ENCODE measurements at regions not wholly inside any gene's neighbourhood (a gene's known extent, or its start where the extent isn't known, plus 50 kb on each side); places are given as distances from the start of the nearest gene placed in this dataset.

DNA sequence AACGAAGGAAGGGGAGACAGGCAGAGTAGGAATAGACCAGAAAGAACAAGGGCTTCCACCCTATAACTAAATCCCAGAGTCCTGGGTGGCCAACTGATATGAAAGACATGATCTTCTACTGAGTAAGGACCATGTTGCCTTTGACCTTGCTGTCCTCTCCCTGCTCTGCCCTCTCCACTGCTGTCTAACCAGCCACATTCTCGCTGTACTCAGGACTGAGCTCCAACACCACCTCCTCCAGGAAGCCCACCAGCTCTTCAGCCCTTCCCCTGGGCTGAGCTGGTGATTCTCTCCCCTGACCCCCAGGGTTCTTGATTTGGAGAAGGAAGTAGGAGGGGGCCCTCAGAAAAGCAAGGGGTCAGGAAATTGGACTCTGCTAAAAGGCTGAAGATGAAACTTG, 159.2 kb downstream of the DICER1 start:
- no peak for DNase-seq (ENCODE audit: insufficient read length, low spot score)
- no peak for FAIRE-seq

- no peak for FAIRE-seq
- no peak for DNase-seq (ENCODE audit: insufficient read length, low spot score)
These were observed 161.8 kb downstream of the DICER1 start for GRCh38 chr14:94995551-94995950.

DNA sequence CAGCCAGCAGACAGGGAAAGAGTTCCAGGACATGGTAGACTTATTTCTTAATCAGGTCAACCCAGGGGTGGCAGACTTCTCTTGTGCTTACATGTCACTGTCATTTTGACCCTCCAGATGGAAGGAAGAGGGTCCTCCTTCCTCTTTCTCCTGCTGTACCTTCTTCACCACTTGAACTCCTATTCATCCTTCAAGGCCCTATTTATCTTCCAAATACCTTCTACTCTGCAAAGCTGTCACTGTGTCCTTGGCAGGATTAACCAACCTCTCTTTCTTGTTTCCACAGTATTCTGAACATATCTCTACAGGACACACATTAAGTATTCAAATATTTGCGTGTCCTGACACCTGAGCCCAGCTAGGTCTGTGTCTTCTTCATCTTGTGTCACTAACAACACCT, 163.1 kb downstream of the DICER1 start:
- no peak for FAIRE-seq
- DNase-seq (ENCODE audit: insufficient read length, low spot score): no peak

DNA sequence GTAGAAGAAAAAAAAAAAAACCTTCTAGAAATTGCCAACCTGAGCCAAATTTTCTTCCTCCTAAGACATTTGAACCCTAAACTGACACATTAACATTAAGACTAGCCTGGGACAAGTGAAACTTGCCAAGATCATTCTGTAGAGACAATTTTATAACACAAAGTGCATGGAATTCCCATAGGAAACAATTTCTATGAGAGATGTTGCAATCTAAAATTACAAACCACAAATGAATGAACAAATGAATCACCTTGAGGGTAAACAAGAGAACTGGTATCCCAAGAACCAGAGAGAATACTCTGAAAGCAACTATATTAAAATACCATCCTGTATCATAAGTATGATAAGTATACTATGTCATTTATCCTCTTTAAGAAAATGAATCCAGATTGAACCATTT, 165.3 kb downstream of the DICER1 start:
- DNase-seq (ENCODE audit: insufficient read length, low spot score) (no peak), FAIRE-seq (no peak)

DNA sequence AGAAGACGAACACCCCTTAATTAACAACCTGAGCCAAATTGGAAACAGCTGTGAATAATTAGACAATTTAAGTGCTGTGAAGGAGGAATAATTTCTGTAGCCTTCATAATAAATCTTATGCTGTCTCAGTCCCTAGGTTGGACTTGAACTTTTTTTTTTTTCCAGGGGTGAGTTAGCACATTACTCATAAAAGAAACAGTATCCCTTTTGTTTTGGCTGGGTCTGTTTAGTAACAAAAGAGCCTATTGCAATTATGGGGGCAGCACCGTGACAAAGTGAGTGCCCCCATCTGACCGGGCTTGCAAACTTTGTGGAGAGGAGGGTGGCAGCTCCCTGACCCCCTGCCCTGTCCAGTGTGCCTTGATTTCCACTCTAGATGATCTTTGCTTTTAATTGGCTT, 167.4 kb downstream of the DICER1 start:
- FAIRE-seq (no peak), DNase-seq (ENCODE audit: insufficient read length, low spot score) (no peak)

- DNase-seq (ENCODE audit: insufficient read length, low spot score) (no peak), FAIRE-seq (peak; percentile 38)
These were observed 167.9 kb downstream of the DICER1 start for GRCh38 chr14:94989417-94989816.

GRCh38 chr14:94987409-94987808, 169.9 kb downstream of the DICER1 start:
- FAIRE-seq: no peak

GRCh38 chr14:94979891-94980290, 177.4 kb downstream of the DICER1 start:
- FAIRE-seq (no peak), DNase-seq (ENCODE audit: insufficient read length, low spot score) (no peak)

More at GRCh38 chr14:94987409-94987808, 169.9 kb downstream of the DICER1 start:
- DNase-seq (ENCODE audit: insufficient read length, low spot score): no peak

GRCh38 chr14:94977016-94977415, 180.3 kb downstream of the DICER1 start:
- no peak for FAIRE-seq
- DNase-seq (ENCODE audit: insufficient read length, low spot score): no peak

DNA sequence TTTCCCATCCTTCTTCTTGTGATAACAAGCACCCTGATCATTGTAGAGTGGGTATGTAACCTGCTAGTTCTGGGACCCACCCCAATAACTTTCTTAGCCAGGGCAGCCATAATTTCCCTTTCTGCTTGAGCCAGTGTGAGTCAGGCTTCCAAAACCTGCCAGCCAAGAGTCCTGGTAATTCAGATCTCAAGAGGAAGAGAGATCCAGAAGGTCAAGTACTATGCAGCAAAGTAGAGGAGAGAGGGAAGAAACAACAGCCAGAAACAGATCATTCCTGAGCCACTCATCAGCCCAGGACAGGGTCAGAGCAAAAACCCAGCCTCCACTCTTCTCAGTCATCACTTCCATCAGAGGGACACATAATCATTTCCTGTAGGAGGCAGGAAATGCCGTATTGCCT, 182.0 kb downstream of the DICER1 start:
- DNase-seq (ENCODE audit: insufficient read length, low spot score) (no peak), FAIRE-seq (no peak)

DNA sequence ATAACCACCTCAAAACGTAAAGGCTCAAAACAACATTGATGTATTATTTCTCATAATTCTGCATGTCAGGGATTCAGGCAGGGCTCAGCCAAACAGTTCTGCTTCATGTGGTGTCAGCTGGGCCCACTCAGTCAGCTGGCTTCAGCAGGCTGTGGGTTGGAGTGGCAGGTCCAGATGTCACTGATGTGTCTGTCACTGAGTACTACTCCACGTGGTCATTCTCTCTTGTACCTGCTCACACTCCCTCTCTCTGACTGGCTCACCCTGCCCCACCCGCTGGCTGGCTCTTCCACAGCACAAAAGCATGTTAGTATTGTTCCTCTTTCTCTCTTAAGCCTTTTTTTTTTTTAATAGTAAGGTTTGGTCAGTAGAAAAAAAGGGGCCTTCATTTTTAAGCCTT, 182.4 kb downstream of the DICER1 start:
- DNase-seq (ENCODE audit: insufficient read length, low spot score): no peak
- FAIRE-seq: no peak

- no peak for DNase-seq (ENCODE audit: insufficient read length, low spot score)
- FAIRE-seq: no peak
These were observed 182.9 kb downstream of the DICER1 start for GRCh38 chr14:94974422-94974821.

DNA sequence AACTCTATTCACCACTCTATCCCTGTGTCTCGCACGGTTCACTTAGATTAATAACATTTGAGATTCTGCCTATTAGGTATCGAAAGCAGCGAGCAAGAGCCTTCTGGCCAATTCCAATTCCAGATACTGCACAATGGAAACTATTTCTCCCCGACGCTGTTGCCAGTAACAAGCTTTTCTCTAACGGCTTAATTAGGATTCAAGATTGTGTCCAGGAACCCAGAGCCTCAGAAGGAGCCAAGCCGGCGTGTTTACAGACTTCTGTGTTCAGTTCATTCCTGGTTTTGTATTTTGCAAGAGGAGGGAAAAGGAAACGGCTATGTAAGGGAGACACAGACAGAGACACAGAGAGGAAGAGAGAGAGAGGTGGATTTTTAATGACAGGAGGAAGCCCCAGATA, 185.6 kb downstream of the DICER1 start:
- FAIRE-seq (no peak), DNase-seq (ENCODE audit: insufficient read length, low spot score) (no peak)

DNA sequence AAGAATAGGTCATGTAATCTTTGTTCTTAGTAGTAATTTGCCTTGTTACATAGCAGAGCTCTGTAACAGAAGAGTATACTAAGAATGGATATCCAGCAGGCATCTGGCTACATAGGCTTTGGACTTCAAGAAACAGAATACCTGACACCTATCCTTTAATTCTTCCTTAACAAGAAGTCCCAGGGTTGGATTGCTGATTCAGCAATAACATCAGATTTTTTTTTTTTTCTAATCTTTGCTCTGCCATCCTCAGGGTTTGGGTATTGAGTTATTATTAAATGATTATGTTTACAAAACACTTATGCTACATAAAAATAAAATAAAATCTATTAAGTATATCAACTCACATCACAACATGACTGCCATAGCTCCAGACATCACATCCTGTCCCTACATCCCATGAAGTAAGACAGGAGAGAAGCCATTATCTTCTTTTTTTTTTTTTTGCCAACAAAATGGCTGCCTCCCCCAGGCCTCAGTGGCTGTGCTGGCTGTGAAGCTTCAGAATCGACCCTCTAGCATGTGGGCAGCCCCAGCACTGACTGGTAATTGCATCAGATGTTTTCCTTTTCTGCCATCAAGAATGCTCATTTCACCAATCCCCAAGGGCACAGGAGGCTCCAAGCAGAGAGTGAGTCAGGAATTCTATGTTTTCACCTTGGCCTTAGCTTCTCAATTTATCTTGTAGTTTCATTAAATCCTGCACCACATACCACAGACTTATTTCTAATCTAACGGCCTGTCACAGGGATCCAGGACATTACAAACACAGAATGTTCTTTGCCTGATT, 186.2 kb downstream of the DICER1 start:
- FAIRE-seq: no peak

GRCh38 chr14:94969766-94970165, 187.6 kb downstream of the DICER1 start:
- FAIRE-seq: no peak
- no peak for DNase-seq (ENCODE audit: insufficient read length, low spot score)

More for the DNA sequence above, 186.2 kb downstream of the DICER1 start:
- DNase-seq (ENCODE audit: insufficient read length, low spot score): no peak

GRCh38 chr14:94966868-94967267, 190.5 kb downstream of the DICER1 start:
- no peak for FAIRE-seq

GRCh38 chr14:94966344-94966743, 191.0 kb downstream of the DICER1 start:
- FAIRE-seq (no peak), DNase-seq (ENCODE audit: insufficient read length, low spot score) (no peak)

More at GRCh38 chr14:94966868-94967267, 190.5 kb downstream of the DICER1 start:
- DNase-seq (ENCODE audit: insufficient read length, low spot score): no peak

GRCh38 chr14:94965551-94966313, 191.6 kb downstream of the DICER1 start:
- DNase-seq (ENCODE audit: insufficient read length, low spot score): no peak

DNA sequence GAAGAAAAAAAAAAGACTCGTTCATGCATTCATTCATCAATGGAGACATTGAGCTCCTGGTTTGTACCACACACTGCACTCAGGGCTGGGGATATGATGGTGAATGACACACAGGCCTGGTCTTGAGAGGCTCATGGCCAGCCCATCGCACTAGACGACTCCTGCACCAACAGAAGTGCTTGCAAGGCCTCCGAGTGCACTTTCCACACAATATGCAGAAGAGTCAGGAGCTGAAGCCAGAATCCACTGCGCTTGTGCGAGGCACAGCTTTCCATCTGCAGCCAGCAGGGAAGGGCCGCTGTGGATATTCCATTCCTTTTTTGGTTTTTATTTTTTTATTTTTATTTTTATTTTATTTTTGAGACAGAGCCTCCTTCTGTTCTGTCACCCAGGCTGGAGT, 192.4 kb downstream of the DICER1 start:
- DNase-seq (ENCODE audit: insufficient read length, low spot score) (no peak), FAIRE-seq (no peak)

More at GRCh38 chr14:94965551-94966313, 191.6 kb downstream of the DICER1 start:
- no peak for FAIRE-seq

DNA sequence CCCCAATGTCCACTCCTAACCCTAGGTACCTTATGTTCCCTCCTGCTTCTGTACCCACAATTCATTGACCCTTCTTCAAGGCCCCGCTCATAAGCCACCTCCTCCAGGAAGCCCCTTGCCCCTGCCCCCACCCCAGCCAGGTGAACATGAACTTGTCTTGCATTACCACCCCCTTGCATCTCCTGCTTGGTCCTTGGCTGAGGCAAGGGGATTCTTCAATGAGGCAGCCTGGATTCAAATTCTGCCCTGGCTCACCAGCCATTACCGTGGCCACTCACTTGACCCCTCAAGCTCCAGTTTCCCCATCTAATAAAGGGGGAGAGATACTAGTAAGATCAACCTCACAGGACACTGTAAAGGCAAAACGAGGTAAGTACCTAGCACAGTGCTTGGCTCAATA, 193.1 kb downstream of the DICER1 start:
- FAIRE-seq: no peak
- DNase-seq (ENCODE audit: insufficient read length, low spot score): no peak

DNA sequence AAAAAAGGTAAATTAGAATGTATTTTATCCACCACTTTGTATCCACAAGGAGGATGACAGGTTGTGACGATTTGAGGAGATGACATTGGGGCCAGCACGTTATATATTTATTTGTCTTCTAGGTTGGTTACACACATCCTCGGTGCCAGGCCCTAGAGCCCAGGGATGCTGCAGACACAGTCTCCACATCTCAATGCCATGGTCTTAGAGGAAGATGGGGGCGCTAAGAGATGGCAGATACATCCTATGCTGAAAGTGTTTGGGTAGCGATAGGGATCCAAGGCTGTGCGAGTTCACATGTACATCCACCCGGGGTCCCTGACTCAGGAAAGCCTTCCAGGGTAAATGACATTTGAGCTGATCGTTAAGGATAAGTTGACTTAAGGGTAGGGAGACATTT, 193.1 kb upstream of the GSC start:
- no peak for FAIRE-seq
- no peak for DNase-seq (ENCODE audit: insufficient read length, low spot score)

- no peak for FAIRE-seq
- DNase-seq (ENCODE audit: insufficient read length, low spot score): no peak
These were observed 192.3 kb upstream of the GSC start for GRCh38 chr14:94962166-94962575.
